Astrocyte (in vitro differentiated cells and primary cell): ENCODE measurements at regions not wholly inside any gene's neighbourhood (a gene's known extent, or its start where the extent isn't known, plus 50 kb on each side); places are given as distances from the start of the nearest gene placed in this dataset.

Source experiments
- DNase-seq: peaks from one replicate; pipeline ENCODE4 v3.0.0-alpha.2; 2010; ENCODE audit warnings: low read depth
- FAIRE-seq: peaks from 2 replicates; lab custom pipeline; 2011; peaks lifted over from hg19 to GRCh38; lab: Jason Lieb, UNC
- H2AFZ ChIP-seq: 2 replicates; pipeline ENCODE4 v1.6.0; 2012; ENCODE audit warnings: low read depth, low read length, inconsistent platforms
- H3K27ac ChIP-seq: 2 replicates; pipeline ENCODE4 v1.5.1; 2011; ENCODE audit warnings: low read depth, low read length, inconsistent platforms
- H3K27me3 ChIP-seq: 2 replicates; pipeline ENCODE4 v1.6.0; 2011; ENCODE audit warnings: low read length, inconsistent platforms; ENCODE audit not compliant: insufficient read depth
- H3K36me3 ChIP-seq: 2 replicates; pipeline ENCODE4 v1.5.1; 2011; ENCODE audit warnings: low read length, inconsistent platforms; ENCODE audit not compliant: insufficient read depth
- H3K4me1 ChIP-seq: 2 replicates; pipeline ENCODE4 v1.5.1; 2011; ENCODE audit warnings: low read length, inconsistent platforms; ENCODE audit not compliant: insufficient read depth
- H3K4me2 ChIP-seq: 2 replicates; pipeline ENCODE4 v1.6.0; 2012; ENCODE audit warnings: low read length, inconsistent platforms
- H3K4me3 ChIP-seq: 2 replicates; pipeline ENCODE4 v1.5.1; 2011; ENCODE audit warnings: low read depth, mild to moderate bottlenecking, low read length, inconsistent platforms; ENCODE audit not compliant: insufficient read depth
- H3K79me2 ChIP-seq: 2 replicates; pipeline ENCODE4 v1.6.0; 2012; ENCODE audit warnings: mild to moderate bottlenecking, low read length, inconsistent platforms; ENCODE audit not compliant: insufficient read depth
- H3K9ac ChIP-seq: 2 replicates; pipeline ENCODE4 v1.6.0; 2012; ENCODE audit warnings: mild to moderate bottlenecking, low read length, inconsistent platforms
- H3K9me3 ChIP-seq: 2 replicates; pipeline ENCODE4 v1.5.1; 2012; ENCODE audit warnings: low read depth, mild to moderate bottlenecking, low read length, inconsistent platforms; ENCODE audit not compliant: insufficient read depth
- H4K20me1 ChIP-seq: 2 replicates; pipeline ENCODE4 v1.6.0; 2012; ENCODE audit warnings: low read length, inconsistent platforms; ENCODE audit not compliant: insufficient read depth
- H3K27ac Mint-ChIP-seq: one replicate; pipeline ENCODE4 v1.8.0; 2021; ENCODE audit warnings: mild to moderate bottlenecking, mixed read lengths; ENCODE audit not compliant: unreplicated experiment
- H3K27me3 Mint-ChIP-seq: one replicate; pipeline ENCODE4 v1.8.0; 2021; ENCODE audit warnings: low read depth, mixed read lengths; ENCODE audit not compliant: unreplicated experiment
- H3K36me3 Mint-ChIP-seq: one replicate; pipeline ENCODE4 v1.8.0; 2021; ENCODE audit warnings: low read depth, mixed read lengths; ENCODE audit not compliant: unreplicated experiment
- H3K4me1 Mint-ChIP-seq: one replicate; pipeline ENCODE4 v1.8.0; 2021; ENCODE audit warnings: low read depth, mixed read lengths; ENCODE audit not compliant: unreplicated experiment
- H3K4me3 Mint-ChIP-seq: one replicate; pipeline ENCODE4 v1.8.0; 2021; ENCODE audit warnings: mild to moderate bottlenecking, moderate library complexity, mixed read lengths; ENCODE audit not compliant: unreplicated experiment
- H3K9me3 Mint-ChIP-seq: one replicate; pipeline ENCODE4 v1.8.0; 2021; ENCODE audit warnings: mild to moderate bottlenecking, mixed read lengths; ENCODE audit not compliant: unreplicated experiment
- CTCF ChIP-seq: IDR thresholded peaks from 2 replicates; pipeline ENCODE4 v1.5.1; 2011; ENCODE audit warnings: low read depth, mild to moderate bottlenecking, inconsistent platforms, low read length, moderate library complexity; ENCODE audit not compliant: insufficient read depth
- EZH2 ChIP-seq: IDR thresholded peaks from 2 replicates; pipeline ENCODE4 v1.6.1; 2012; ENCODE audit warnings: mild to moderate bottlenecking, low read length, inconsistent platforms; ENCODE audit not compliant: insufficient read depth

GRCh38 chr10:29900865-29901264, 158.5 kb downstream of the JCAD start:
- no peaks in the 10 kb centered on the region for H4K20me1 ChIP-seq
- no peak overlapping the region for H3K27ac ChIP-seq
- H3K4me3 Mint-ChIP-seq: no peak overlapping the region

GRCh38 chr10:29897999-29898716, 161.2 kb downstream of the JCAD start:
- Mint-ChIP-seq H3K4me3 (peak overlapping the region; percentile 27), H3K27me3 (peaks cover 9% of the 10 kb centered on the region), H3K4me1 (peaks cover 22% of the 10 kb centered on the region), H3K36me3 (peaks cover 2% of the 10 kb centered on the region), H3K27ac (no peak overlapping the region), H3K9me3 (peaks cover 3% of the 10 kb centered on the region)
- Histone ChIP-seq H3K9ac (no peak overlapping the region), H3K9me3 (no peaks in the 10 kb centered on the region), H3K27me3 (no peaks in the 10 kb centered on the region), H3K27ac (no peak overlapping the region), H2AFZ (no peak overlapping the region), H3K36me3 (no peaks in the 10 kb centered on the region), H3K79me2 (no peaks in the 10 kb centered on the region), H3K4me2 (no peak overlapping the region), H3K4me1 (peaks cover 19% of the 10 kb centered on the region), H4K20me1 (no peaks in the 10 kb centered on the region), H3K4me3 (no peak overlapping the region)
- DNase-seq (no peak), FAIRE-seq (no peak)
- TF ChIP-seq CTCF (no peak), EZH2 (no peak)

More at GRCh38 chr10:29900865-29901264, 158.5 kb downstream of the JCAD start:
- Mint-ChIP-seq H3K36me3 (peaks cover 2% of the 10 kb centered on the region), H3K27me3 (peaks cover 9% of the 10 kb centered on the region), H3K27ac (no peak overlapping the region), H3K4me1 (peaks cover 10% of the 10 kb centered on the region), H3K9me3 (peaks cover 2% of the 10 kb centered on the region)
- H3K9ac ChIP-seq: no peak overlapping the region
- DNase-seq (no peak), FAIRE-seq (no peak)
- no peaks in the 10 kb centered on the region for H3K36me3 ChIP-seq
- no peaks in the 10 kb centered on the region for H3K79me2 ChIP-seq
- no peaks in the 10 kb centered on the region for H3K27me3 ChIP-seq
- no peak overlapping the region for H3K4me3 ChIP-seq
- no peak overlapping the region for H3K4me2 ChIP-seq
- peaks cover 8% of the 10 kb centered on the region for H3K4me1 ChIP-seq
- TF ChIP-seq EZH2 (no peak), CTCF (no peak)
- H3K9me3 ChIP-seq: no peaks in the 10 kb centered on the region
- H2AFZ ChIP-seq: no peak overlapping the region

GRCh38 chr10:29897430-29897829, 162.0 kb downstream of the JCAD start:
- H3K36me3 ChIP-seq: no peaks in the 10 kb centered on the region
- H3K4me3 ChIP-seq: no peak overlapping the region
- no peak overlapping the region for H3K9ac ChIP-seq
- no peak overlapping the region for H3K4me3 Mint-ChIP-seq
- no peaks in the 10 kb centered on the region for H4K20me1 ChIP-seq
- H2AFZ ChIP-seq: no peak overlapping the region
- H3K9me3 Mint-ChIP-seq: peaks cover 3% of the 10 kb centered on the region
- H3K4me1 Mint-ChIP-seq: peaks cover 22% of the 10 kb centered on the region
- TF ChIP-seq CTCF (no peak), EZH2 (no peak)
- no peak overlapping the region for H3K4me2 ChIP-seq
- H3K79me2 ChIP-seq: no peaks in the 10 kb centered on the region
- H3K27me3 Mint-ChIP-seq: peaks cover 6% of the 10 kb centered on the region
- no peaks in the 10 kb centered on the region for H3K27me3 ChIP-seq
- DNase-seq (no peak), FAIRE-seq (no peak)
- no peak overlapping the region for H3K27ac Mint-ChIP-seq
- H3K4me1 ChIP-seq: peaks cover 19% of the 10 kb centered on the region
- no peaks in the 10 kb centered on the region for H3K36me3 Mint-ChIP-seq
- no peaks in the 10 kb centered on the region for H3K9me3 ChIP-seq
- no peak overlapping the region for H3K27ac ChIP-seq
